ENCODE measurements at regions not wholly inside any gene's neighbourhood (a gene's known extent, or its start where the extent isn't known, plus 50 kb on each side); places are given as distances from the start of the nearest gene placed in this dataset.

- Histone ChIP-seq H3K9ac (ENCODE audit: low read depth, low read length) (no peak overlapping the region), H3K9me3 (ENCODE audit: control insufficient read depth, insufficient read depth, low read length) (no peaks in the 10 kb centered on the region), H3K27me3 (ENCODE audit: control insufficient read depth, insufficient read depth, low read length) (no peaks in the 10 kb centered on the region), H3K36me3 (ENCODE audit: control insufficient read depth, insufficient read depth, low read length) (no peaks in the 10 kb centered on the region), H3K4me3 (ENCODE audit: low read depth, low read length) (no peak overlapping the region), H3K27ac (ENCODE audit: low read depth, low read length) (no peak overlapping the region), H3K4me1 (ENCODE audit: control insufficient read depth, insufficient read depth, low read length) (peaks cover 4% of the 10 kb centered on the region; the same call in 1 of the 2 replicates)
Measured at GRCh38 chr2:145771525-145771924, 1251.6 kb upstream of the ZEB2 start.

- no peaks in the 10 kb centered on the region for H3K9me3 ChIP-seq (ENCODE audit: control insufficient read depth, insufficient read depth, low read length)
- H3K27me3 ChIP-seq (ENCODE audit: control insufficient read depth, insufficient read depth, low read length) = no peaks in the 10 kb centered on the region
- no peaks in the 10 kb centered on the region for H3K36me3 ChIP-seq (ENCODE audit: control insufficient read depth, insufficient read depth, low read length)
- H3K4me3 ChIP-seq (ENCODE audit: low read depth, low read length) = no peak overlapping the region
- H3K9ac ChIP-seq (ENCODE audit: low read depth, low read length) = no peak overlapping the region
- H3K4me1 ChIP-seq (ENCODE audit: control insufficient read depth, insufficient read depth, low read length) = no peaks in the 10 kb centered on the region
- no peak overlapping the region for H3K27ac ChIP-seq (ENCODE audit: low read depth, low read length)
Measured at GRCh38 chr2:145769011-145769716, 1249.2 kb upstream of the ZEB2 start.

GRCh38 chr2:145765874-145766273 is 1246.0 kb upstream of the ZEB2 start:
- peaks cover 6% of the 10 kb centered on the region for H3K4me1 ChIP-seq (ENCODE audit: control insufficient read depth, insufficient read depth, low read length)
- no peak overlapping the region for H3K9ac ChIP-seq (ENCODE audit: low read depth, low read length)
- no peaks in the 10 kb centered on the region for H3K36me3 ChIP-seq (ENCODE audit: control insufficient read depth, insufficient read depth, low read length)
- H3K9me3 ChIP-seq (ENCODE audit: control insufficient read depth, insufficient read depth, low read length) = no peaks in the 10 kb centered on the region
- H3K27ac ChIP-seq (ENCODE audit: low read depth, low read length) = no peak overlapping the region
- no peaks in the 10 kb centered on the region for H3K27me3 ChIP-seq (ENCODE audit: control insufficient read depth, insufficient read depth, low read length)
- no peak overlapping the region for H3K4me3 ChIP-seq (ENCODE audit: low read depth, low read length)

- no peaks in the 10 kb centered on the region for H3K9me3 ChIP-seq (ENCODE audit: control insufficient read depth, insufficient read depth, low read length)
- no peak overlapping the region for H3K9ac ChIP-seq (ENCODE audit: low read depth, low read length)
- H3K27ac ChIP-seq (ENCODE audit: low read depth, low read length) = no peak overlapping the region
- no peaks in the 10 kb centered on the region for H3K27me3 ChIP-seq (ENCODE audit: control insufficient read depth, insufficient read depth, low read length)
- no peak overlapping the region for H3K4me3 ChIP-seq (ENCODE audit: low read depth, low read length)
- peaks cover 18% of the 10 kb centered on the region for H3K4me1 ChIP-seq (ENCODE audit: control insufficient read depth, insufficient read depth, low read length)
- no peaks in the 10 kb centered on the region for H3K36me3 ChIP-seq (ENCODE audit: control insufficient read depth, insufficient read depth, low read length)
Measured at GRCh38 chr2:145764631-145765030, 1244.7 kb upstream of the ZEB2 start.

- Histone ChIP-seq H3K36me3 (ENCODE audit: control insufficient read depth, insufficient read depth, low read length) (no peaks in the 10 kb centered on the region), H3K9ac (ENCODE audit: low read depth, low read length) (no peak overlapping the region), H3K27ac (ENCODE audit: low read depth, low read length) (peak overlapping the region; percentile 36)
Measured at GRCh38 chr2:145760781-145761649, 1241.1 kb upstream of the ZEB2 start.

GRCh38 chr2:145759228-145759915 is 1239.5 kb upstream of the ZEB2 start:
- Histone ChIP-seq H3K4me1 (ENCODE audit: control insufficient read depth, insufficient read depth, low read length) (peaks cover 22% of the 10 kb centered on the region), H3K9me3 (ENCODE audit: control insufficient read depth, insufficient read depth, low read length) (no peaks in the 10 kb centered on the region), H3K27ac (ENCODE audit: low read depth, low read length) (no peak overlapping the region), H3K27me3 (ENCODE audit: control insufficient read depth, insufficient read depth, low read length) (no peaks in the 10 kb centered on the region), H3K36me3 (ENCODE audit: control insufficient read depth, insufficient read depth, low read length) (no peaks in the 10 kb centered on the region), H3K9ac (ENCODE audit: low read depth, low read length) (no peak overlapping the region), H3K4me3 (ENCODE audit: low read depth, low read length) (no peak overlapping the region)

More at GRCh38 chr2:145760781-145761649, 1241.1 kb upstream of the ZEB2 start:
- Histone ChIP-seq H3K9me3 (ENCODE audit: control insufficient read depth, insufficient read depth, low read length) (no peaks in the 10 kb centered on the region), H3K27me3 (ENCODE audit: control insufficient read depth, insufficient read depth, low read length) (no peaks in the 10 kb centered on the region), H3K4me3 (ENCODE audit: low read depth, low read length) (no peak overlapping the region), H3K4me1 (ENCODE audit: control insufficient read depth, insufficient read depth, low read length) (peaks cover 22% of the 10 kb centered on the region)

- H3K27me3 ChIP-seq (ENCODE audit: control insufficient read depth, insufficient read depth, low read length) = no peaks in the 10 kb centered on the region
- H3K9me3 ChIP-seq (ENCODE audit: control insufficient read depth, insufficient read depth, low read length) = no peaks in the 10 kb centered on the region
- no peak overlapping the region for H3K4me3 ChIP-seq (ENCODE audit: low read depth, low read length)
- H3K9ac ChIP-seq (ENCODE audit: low read depth, low read length) = no peak overlapping the region
- H3K4me1 ChIP-seq (ENCODE audit: control insufficient read depth, insufficient read depth, low read length) = peaks cover 22% of the 10 kb centered on the region
- no peaks in the 10 kb centered on the region for H3K36me3 ChIP-seq (ENCODE audit: control insufficient read depth, insufficient read depth, low read length)
- no peak overlapping the region for H3K27ac ChIP-seq (ENCODE audit: low read depth, low read length)
Measured at GRCh38 chr2:145757503-145758246, 1237.8 kb upstream of the ZEB2 start.

- Histone ChIP-seq H3K27ac (ENCODE audit: low read depth, low read length) (no peak overlapping the region), H3K9ac (ENCODE audit: low read depth, low read length) (no peak overlapping the region), H3K27me3 (ENCODE audit: control insufficient read depth, insufficient read depth, low read length) (no peaks in the 10 kb centered on the region), H3K4me1 (ENCODE audit: control insufficient read depth, insufficient read depth, low read length) (peaks cover 16% of the 10 kb centered on the region; the same call in 1 of the 2 replicates), H3K4me3 (ENCODE audit: low read depth, low read length) (no peak overlapping the region), H3K9me3 (ENCODE audit: control insufficient read depth, insufficient read depth, low read length) (no peaks in the 10 kb centered on the region), H3K36me3 (ENCODE audit: control insufficient read depth, insufficient read depth, low read length) (no peaks in the 10 kb centered on the region)
Measured at GRCh38 chr2:145755019-145755837, 1235.3 kb upstream of the ZEB2 start.

- Histone ChIP-seq H3K36me3 (ENCODE audit: control insufficient read depth, insufficient read depth, low read length) (no peaks in the 10 kb centered on the region), H3K4me3 (ENCODE audit: low read depth, low read length) (no peak overlapping the region), H3K27me3 (ENCODE audit: control insufficient read depth, insufficient read depth, low read length) (no peaks in the 10 kb centered on the region), H3K9me3 (ENCODE audit: control insufficient read depth, insufficient read depth, low read length) (no peaks in the 10 kb centered on the region), H3K9ac (ENCODE audit: low read depth, low read length) (no peak overlapping the region), H3K27ac (ENCODE audit: low read depth, low read length) (no peak overlapping the region), H3K4me1 (ENCODE audit: control insufficient read depth, insufficient read depth, low read length) (peaks cover 5% of the 10 kb centered on the region; the same call in 1 of the 2 replicates)
Measured at GRCh38 chr2:145753966-145754365, 1234.0 kb upstream of the ZEB2 start.

Data from HUES48 (cell line).